ENCODE measurements at regions not wholly inside any gene's neighbourhood (a gene's known extent, or its start where the extent isn't known, plus 50 kb on each side); places are given as distances from the start of the nearest gene placed in this dataset.

DNA sequence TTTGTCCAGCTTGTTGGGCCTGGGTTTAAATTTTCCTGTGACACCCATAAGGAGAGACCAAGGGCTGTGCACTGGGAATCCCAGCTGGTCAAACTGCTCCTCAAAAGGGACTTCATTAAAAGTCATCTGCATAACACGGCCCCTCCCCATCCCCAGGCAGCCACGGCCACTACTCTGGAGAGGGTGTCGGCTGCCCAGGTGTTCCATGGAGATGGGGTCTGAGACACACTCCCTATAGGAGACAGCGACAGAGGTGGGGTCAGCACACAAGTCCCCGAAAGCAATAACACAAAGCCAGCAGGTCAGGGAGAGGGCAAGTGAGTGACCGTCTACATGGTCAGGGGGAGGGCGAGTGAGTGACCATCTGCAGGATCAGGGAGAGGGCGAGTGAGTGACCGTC, 75.6 kb upstream of the BCL11B start:
- TF ChIP-seq, protein P1, sequence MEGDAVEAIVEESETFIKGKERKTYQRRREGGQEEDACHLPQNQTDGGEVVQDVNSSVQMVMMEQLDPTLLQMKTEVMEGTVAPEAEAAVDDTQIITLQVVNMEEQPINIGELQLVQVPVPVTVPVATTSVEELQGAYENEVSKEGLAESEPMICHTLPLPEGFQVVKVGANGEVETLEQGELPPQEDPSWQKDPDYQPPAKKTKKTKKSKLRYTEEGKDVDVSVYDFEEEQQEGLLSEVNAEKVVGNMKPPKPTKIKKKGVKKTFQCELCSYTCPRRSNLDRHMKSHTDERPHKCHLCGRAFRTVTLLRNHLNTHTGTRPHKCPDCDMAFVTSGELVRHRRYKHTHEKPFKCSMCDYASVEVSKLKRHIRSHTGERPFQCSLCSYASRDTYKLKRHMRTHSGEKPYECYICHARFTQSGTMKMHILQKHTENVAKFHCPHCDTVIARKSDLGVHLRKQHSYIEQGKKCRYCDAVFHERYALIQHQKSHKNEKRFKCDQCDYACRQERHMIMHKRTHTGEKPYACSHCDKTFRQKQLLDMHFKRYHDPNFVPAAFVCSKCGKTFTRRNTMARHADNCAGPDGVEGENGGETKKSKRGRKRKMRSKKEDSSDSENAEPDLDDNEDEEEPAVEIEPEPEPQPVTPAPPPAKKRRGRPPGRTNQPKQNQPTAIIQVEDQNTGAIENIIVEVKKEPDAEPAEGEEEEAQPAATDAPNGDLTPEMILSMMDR (IDR thresholded peaks at IDR 0.05) = no peak
- TF ChIP-seq POLR2A (IDR thresholded peaks at IDR 0.05) (no peak), EP300 (IDR thresholded peaks at IDR 0.05) (no peak), POLR2AphosphoS5 (IDR thresholded peaks at IDR 0.05) (no peak)

Data from sigmoid colon (tissue), 4 donors.